ENCODE measurements at regions not wholly inside any gene's neighbourhood (a gene's known extent, or its start where the extent isn't known, plus 50 kb on each side); places are given as distances from the start of the nearest gene placed in this dataset.

- H3K27ac Mint-ChIP-seq: no peak overlapping the region
- no peak for DNase-seq (ENCODE audit: low spot score, unreplicated experiment)
- no peaks in the 10 kb centered on the region for H3K27me3 Mint-ChIP-seq
- H3K4me1 Mint-ChIP-seq (ENCODE audit: low read depth): peaks cover 2% of the 10 kb centered on the region
- no peaks in the 10 kb centered on the region for H3K36me3 Mint-ChIP-seq (ENCODE audit: insufficient read depth)
- no peak for TF ChIP-seq CTCF (IDR thresholded peaks at IDR 0.05; ENCODE audit: unreplicated experiment)
- no peaks in the 10 kb centered on the region for H3K9me3 Mint-ChIP-seq (ENCODE audit: low read depth)
- H3K4me3 Mint-ChIP-seq (ENCODE audit: low read depth): no peak overlapping the region
These were observed 121.8 kb upstream of the DNAJC10 start for GRCh38 chr2:182594286-182594685.

GRCh38 chr2:182595650-182596049, 120.4 kb upstream of the DNAJC10 start:
- H3K27ac Mint-ChIP-seq: no peak overlapping the region
- H3K9me3 Mint-ChIP-seq (ENCODE audit: low read depth): no peaks in the 10 kb centered on the region
- H3K4me3 Mint-ChIP-seq (ENCODE audit: low read depth): no peak overlapping the region
- DNase-seq (ENCODE audit: low spot score, unreplicated experiment): no peak
- no peaks in the 10 kb centered on the region for H3K27me3 Mint-ChIP-seq
- no peak for TF ChIP-seq CTCF (IDR thresholded peaks at IDR 0.05; ENCODE audit: unreplicated experiment)
- H3K36me3 Mint-ChIP-seq (ENCODE audit: insufficient read depth): no peaks in the 10 kb centered on the region
- H3K4me1 Mint-ChIP-seq (ENCODE audit: low read depth): peaks cover 2% of the 10 kb centered on the region

GRCh38 chr2:182597570-182598295, 118.3 kb upstream of the DNAJC10 start:
- H3K4me1 Mint-ChIP-seq (ENCODE audit: low read depth): peaks cover 2% of the 10 kb centered on the region
- no peaks in the 10 kb centered on the region for H3K9me3 Mint-ChIP-seq (ENCODE audit: low read depth)
- no peak overlapping the region for H3K4me3 Mint-ChIP-seq (ENCODE audit: low read depth)
- no peak overlapping the region for H3K27ac Mint-ChIP-seq
- no peaks in the 10 kb centered on the region for H3K36me3 Mint-ChIP-seq (ENCODE audit: insufficient read depth)
- no peak for DNase-seq (ENCODE audit: low spot score, unreplicated experiment)
- H3K27me3 Mint-ChIP-seq: no peaks in the 10 kb centered on the region
- TF ChIP-seq CTCF (IDR thresholded peaks at IDR 0.05; ENCODE audit: unreplicated experiment): no peak

- Mint-ChIP-seq H3K9me3 (ENCODE audit: low read depth) (no peaks in the 10 kb centered on the region), H3K36me3 (ENCODE audit: insufficient read depth) (no peaks in the 10 kb centered on the region), H3K4me1 (ENCODE audit: low read depth) (peaks cover 2% of the 10 kb centered on the region), H3K4me3 (ENCODE audit: low read depth) (no peak overlapping the region), H3K27me3 (no peaks in the 10 kb centered on the region), H3K27ac (no peak overlapping the region)
- TF ChIP-seq CTCF (IDR thresholded peaks at IDR 0.05; ENCODE audit: unreplicated experiment): no peak
- no peak for DNase-seq (ENCODE audit: low spot score, unreplicated experiment)
These were observed 117.4 kb upstream of the DNAJC10 start for GRCh38 chr2:182598626-182599025.

GRCh38 chr2:182605166-182605565, 110.9 kb upstream of the DNAJC10 start:
- no peaks in the 10 kb centered on the region for H3K27me3 Mint-ChIP-seq
- H3K4me3 Mint-ChIP-seq (ENCODE audit: low read depth): no peak overlapping the region
- H3K36me3 Mint-ChIP-seq (ENCODE audit: insufficient read depth): peaks cover 2% of the 10 kb centered on the region

More at GRCh38 chr2:182605166-182605565, 110.9 kb upstream of the DNAJC10 start:
- TF ChIP-seq CTCF (IDR thresholded peaks at IDR 0.05; ENCODE audit: unreplicated experiment): no peak
- no peak for DNase-seq (ENCODE audit: low spot score, unreplicated experiment)
- Mint-ChIP-seq H3K27ac (no peak overlapping the region), H3K9me3 (ENCODE audit: low read depth) (peaks cover 7% of the 10 kb centered on the region), H3K4me1 (ENCODE audit: low read depth) (no peaks in the 10 kb centered on the region)
